GM12864 (cell line): ENCODE measurements at regions not wholly inside any gene's neighbourhood (a gene's known extent, or its start where the extent isn't known, plus 50 kb on each side); places are given as distances from the start of the nearest gene placed in this dataset.

Experiments
- DNase-seq: peaks from one replicate; pipeline ENCODE4 v3.0.0-alpha.2; 2011; ENCODE audit warnings: low read depth
- H3K4me3 ChIP-seq: 2 replicates; pipeline ENCODE4 v1.5.1; 2011; ENCODE audit warnings: mild to moderate bottlenecking, low read depth, low read length, control low read depth
- CTCF ChIP-seq: IDR thresholded peaks from 2 replicates; pipeline ENCODE4 v1.5.1; 2011; ENCODE audit warnings: low read depth, mild to moderate bottlenecking, moderate library complexity, low read length, control low read depth, inconsistent platforms; ENCODE audit errors: missing control alignments

GRCh38 chr13:107568181-107568580 is 647.2 kb downstream of the LIG4 start:
- TF ChIP-seq CTCF: no peak
- DNase-seq: no peak

GRCh38 chr13:107563099-107563925 is 652.0 kb downstream of the LIG4 start:
- TF ChIP-seq CTCF: no peak
- DNase-seq: no peak
- H3K4me3 ChIP-seq: no peak overlapping the region

More at GRCh38 chr13:107568181-107568580, 647.2 kb downstream of the LIG4 start:
- no peak overlapping the region for H3K4me3 ChIP-seq

GRCh38 chr13:107562203-107562602 is 653.1 kb downstream of the LIG4 start:
- H3K4me3 ChIP-seq: no peak overlapping the region
- DNase-seq: no peak
- TF ChIP-seq CTCF: no peak

- no peak for TF ChIP-seq CTCF
- DNase-seq: no peak
Measured at GRCh38 chr13:107554460-107554859, 660.9 kb downstream of the LIG4 start.

GRCh38 chr13:107553838-107554237 is 661.5 kb downstream of the LIG4 start:
- no peak overlapping the region for H3K4me3 ChIP-seq
- DNase-seq: no peak
- TF ChIP-seq CTCF: no peak

More at GRCh38 chr13:107554460-107554859, 660.9 kb downstream of the LIG4 start:
- H3K4me3 ChIP-seq: no peak overlapping the region

GRCh38 chr13:107551521-107551920 is 663.8 kb downstream of the LIG4 start:
- no peak for TF ChIP-seq CTCF
- no peak for DNase-seq
- H3K4me3 ChIP-seq: no peak overlapping the region

- TF ChIP-seq CTCF: no peak
- no peak overlapping the region for H3K4me3 ChIP-seq
- no peak for DNase-seq
Measured at GRCh38 chr13:107548338-107548737, 667.0 kb downstream of the LIG4 start.
